Vagina (tissue), 2 donors: ENCODE measurements at regions not wholly inside any gene's neighbourhood (a gene's known extent, or its start where the extent isn't known, plus 50 kb on each side); places are given as distances from the start of the nearest gene placed in this dataset.

Source experiments
- CTCF ChIP-seq, 3 experiments: fragments of 450-650 bp in 2 of 3; fragments of 200-600 bp in 1 of 3; sonication (generic) in 1 of 3; IDR thresholded peaks; one replicate each; pipeline ENCODE4 v1.5.1; 2017 to 2019; ENCODE audit warnings: antibody characterized with exemption in 3 of 3, mild to moderate bottlenecking in 2 of 3, moderate library complexity in 2 of 3
- POLR2A ChIP-seq, 2 donors: fragments of 450-650 bp; IDR thresholded peaks; one replicate each; pipeline ENCODE4 v1.6.1; 2017; ENCODE audit warnings: antibody characterized with exemption in 2 of 2, mild to moderate bottlenecking in 2 of 2, moderate library complexity in 2 of 2
- POLR2AphosphoS5 ChIP-seq, 2 donors: sonication (generic); formaldehyde crosslinking; IDR thresholded peaks; one replicate each; pipeline ENCODE4 v1.9.0; 2017; ENCODE audit warnings: antibody characterized with exemption in 2 of 2, mild to moderate bottlenecking in 2 of 2, low read depth in 1 of 2; ENCODE audit not compliant: insufficient read depth in 1 of 2

GRCh38 chr1:83593073-83593472 lies 405.9 kb downstream of the TTLL7 start:
- TF ChIP-seq CTCF (IDR thresholded peaks at IDR 0.05) = no peak
- no peak for TF ChIP-seq POLR2A (IDR thresholded peaks at IDR 0.05)
- no peak for TF ChIP-seq POLR2AphosphoS5 (IDR thresholded peaks at IDR 0.05; ENCODE audit: insufficient read depth in 1 of 2, low read depth in 1 of 2)
